Hepatocyte (in vitro differentiated cells): ENCODE measurements at regions not wholly inside any gene's neighbourhood (a gene's known extent, or its start where the extent isn't known, plus 50 kb on each side); places are given as distances from the start of the nearest gene placed in this dataset.

Experiments used
- CTCF ChIP-seq: fragments of 200-600 bp; sonication (generic); IDR thresholded peaks from 2 replicates; pipeline ENCODE4 v1.5.1; 2016; ENCODE audit warnings: antibody characterized with exemption, mild to moderate bottlenecking; ENCODE audit not compliant: poor library complexity
- EZH2 ChIP-seq: fragments of 200-600 bp; sonication (generic); IDR thresholded peaks from 2 replicates; pipeline ENCODE4 v1.6.1; 2016; ENCODE audit warnings: antibody characterized with exemption, mild to moderate bottlenecking, borderline replicate concordance

GRCh38 chr9:119853126-119853525, 483.9 kb upstream of the BRINP1 start:
- TF ChIP-seq EZH2, result no peak
- TF ChIP-seq CTCF, result no peak
